ENCODE measurements at regions not wholly inside any gene's neighbourhood (a gene's known extent, or its start where the extent isn't known, plus 50 kb on each side); places are given as distances from the start of the nearest gene placed in this dataset.
"Not testable (repeated sequence)": the region's sequence is repeated elsewhere in the genome, so short reads cannot be mapped to it uniquely, and the experiment has no call there.

DNA sequence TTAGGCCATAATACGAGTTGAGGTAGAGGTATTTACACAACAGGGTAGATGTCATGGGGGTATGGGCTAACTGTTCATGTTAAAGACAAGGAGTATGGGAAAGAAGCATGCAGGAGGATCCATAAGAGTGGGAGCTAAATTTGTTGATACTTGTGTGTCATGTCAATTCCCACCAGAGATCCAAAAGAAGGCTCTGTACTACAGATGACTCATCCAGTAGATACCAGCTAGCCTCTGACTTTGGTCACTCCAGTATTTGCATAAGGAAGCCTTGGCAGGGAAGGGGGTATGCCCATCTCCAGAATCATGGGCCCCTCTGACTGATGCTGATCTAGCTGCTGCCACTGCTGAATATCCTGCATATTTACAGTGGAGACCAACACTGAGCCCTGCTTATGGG is 743.7 kb upstream of the GRAMD2B start:
- TF ChIP-seq CTCF (IDR thresholded peaks at IDR 0.05) = no peak
- DNase-seq (ENCODE audit: low spot score) (no peak), ATAC-seq (ENCODE audit: low FRiP score) (no peak)

- ATAC-seq (ENCODE audit: low FRiP score) = no peak
- TF ChIP-seq CTCF (IDR thresholded peaks at IDR 0.05) = no peak
- DNase-seq (ENCODE audit: low spot score) = no peak
Observed at GRCh38 chr5:125683669-125684068, 739.5 kb upstream of the GRAMD2B start.

GRCh38 chr5:125685771-125686170 is 737.4 kb upstream of the GRAMD2B start:
- TF ChIP-seq CTCF (IDR thresholded peaks at IDR 0.05) = no peak
- DNase-seq (ENCODE audit: low spot score) (no peak), ATAC-seq (ENCODE audit: low FRiP score) (no peak)

DNA sequence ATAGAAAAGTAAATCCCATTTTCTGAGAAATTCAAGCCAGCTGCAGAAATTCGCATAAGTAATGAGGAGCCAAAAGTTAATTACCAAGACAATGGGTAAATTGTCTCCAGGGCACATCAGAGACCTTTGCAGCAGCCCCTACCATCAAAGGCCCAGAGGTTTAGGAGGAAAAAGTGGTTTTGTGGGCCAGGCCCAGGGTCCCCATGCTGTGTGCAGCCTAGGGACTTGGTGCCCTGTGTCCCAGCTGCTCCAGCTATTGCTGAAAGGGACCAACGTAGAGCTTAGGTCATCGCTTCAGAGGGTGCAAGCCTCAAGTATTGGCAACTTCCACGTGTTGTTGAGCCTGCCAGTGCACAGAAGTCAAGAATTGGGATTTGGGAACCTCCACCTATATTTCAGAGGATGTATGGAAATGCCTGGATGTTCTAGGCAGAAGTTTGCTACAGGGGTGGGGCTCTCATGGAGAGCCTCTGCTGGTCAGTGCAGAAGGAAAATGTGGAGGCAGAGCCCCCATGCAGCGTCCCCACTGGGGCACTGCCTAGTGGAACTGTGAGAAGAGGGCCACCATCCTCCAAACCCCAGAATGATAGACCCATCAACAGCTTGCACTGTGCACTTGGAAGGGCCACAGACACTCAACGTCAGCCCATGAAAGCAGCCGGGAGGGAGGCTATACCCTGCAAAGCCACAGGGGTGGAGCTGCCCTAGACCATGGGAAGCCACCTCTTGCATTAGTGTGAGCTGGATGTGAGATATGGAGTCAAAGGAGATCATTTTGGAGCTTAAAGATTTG is 731.3 kb upstream of the GRAMD2B start:
- DNase-seq (ENCODE audit: low spot score); ATAC-seq (ENCODE audit: low FRiP score): not testable (repeated sequence)

DNA sequence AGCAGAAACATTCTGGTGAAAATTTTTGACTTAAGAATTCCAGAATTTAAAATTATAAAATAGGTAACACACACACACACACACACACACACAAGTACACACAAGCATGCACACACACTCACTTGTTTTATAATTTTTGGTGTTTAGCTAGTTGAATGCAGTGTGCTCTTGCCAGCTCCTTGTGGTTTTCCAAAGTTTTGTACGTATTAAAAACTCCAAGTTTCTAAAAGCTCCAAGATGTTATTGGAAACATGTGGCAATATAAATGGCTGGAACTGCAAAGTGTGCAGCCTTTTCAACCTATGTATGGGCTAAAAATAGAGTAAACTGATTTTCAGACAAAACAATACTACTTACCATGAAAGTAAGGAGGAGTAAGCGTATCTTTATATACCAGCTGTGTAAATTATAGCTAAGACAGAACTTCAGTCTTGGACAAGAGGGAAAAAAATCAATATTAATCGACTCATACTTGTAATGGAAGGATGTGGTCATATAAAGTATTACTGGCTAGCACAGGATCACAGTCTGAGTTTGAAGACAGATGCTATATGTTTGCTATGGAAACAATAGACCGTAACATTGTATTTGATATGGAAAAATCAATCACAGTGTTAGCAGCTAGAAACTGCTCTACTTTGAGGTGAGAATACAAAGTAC is 727.1 kb upstream of the GRAMD2B start:
- ATAC-seq (ENCODE audit: low FRiP score) (no peak), DNase-seq (ENCODE audit: low spot score) (no peak)
- TF ChIP-seq CTCF (IDR thresholded peaks at IDR 0.05) = no peak

DNA sequence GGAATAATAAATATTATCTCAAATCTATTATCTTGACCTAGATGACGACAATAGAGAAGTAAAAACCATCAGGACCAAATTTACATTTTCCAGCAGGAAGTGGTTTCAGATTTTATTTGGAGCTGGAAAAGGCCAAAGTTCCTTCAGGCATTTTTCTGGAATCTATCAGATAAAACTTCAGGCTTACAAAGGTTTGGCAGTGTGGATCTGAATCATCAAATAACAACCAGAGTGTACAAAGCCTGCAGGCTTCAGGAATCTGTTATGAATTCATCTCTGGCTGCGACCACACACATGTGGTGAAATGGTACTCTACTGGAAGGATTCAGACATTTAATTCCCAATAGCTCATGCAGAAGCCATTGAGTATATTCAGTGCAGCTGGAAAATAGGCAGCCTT is 726.4 kb upstream of the GRAMD2B start:
- no peak for ATAC-seq (ENCODE audit: low FRiP score)
- DNase-seq (ENCODE audit: low spot score) = no peak
- no peak for TF ChIP-seq CTCF (IDR thresholded peaks at IDR 0.05)

GRCh38 chr5:125698420-125698819 is 724.8 kb upstream of the GRAMD2B start:
- TF ChIP-seq CTCF (IDR thresholded peaks at IDR 0.05) = no peak
- ATAC-seq (ENCODE audit: low FRiP score) (no peak), DNase-seq (ENCODE audit: low spot score) (no peak)

All from omental fat pad (tissue), 3 donors.